Left renal pelvis (tissue), 4 donors: ENCODE measurements at regions not wholly inside any gene's neighbourhood (a gene's known extent, or its start where the extent isn't known, plus 50 kb on each side); places are given as distances from the start of the nearest gene placed in this dataset.

Experiments
- DNase-seq, 4 donors: peaks; one replicate each; pipeline ENCODE4 v3.0.0-alpha.2; 2013; ENCODE audit warnings: low read depth in 4 of 4, low spot score in 3 of 4

DNA sequence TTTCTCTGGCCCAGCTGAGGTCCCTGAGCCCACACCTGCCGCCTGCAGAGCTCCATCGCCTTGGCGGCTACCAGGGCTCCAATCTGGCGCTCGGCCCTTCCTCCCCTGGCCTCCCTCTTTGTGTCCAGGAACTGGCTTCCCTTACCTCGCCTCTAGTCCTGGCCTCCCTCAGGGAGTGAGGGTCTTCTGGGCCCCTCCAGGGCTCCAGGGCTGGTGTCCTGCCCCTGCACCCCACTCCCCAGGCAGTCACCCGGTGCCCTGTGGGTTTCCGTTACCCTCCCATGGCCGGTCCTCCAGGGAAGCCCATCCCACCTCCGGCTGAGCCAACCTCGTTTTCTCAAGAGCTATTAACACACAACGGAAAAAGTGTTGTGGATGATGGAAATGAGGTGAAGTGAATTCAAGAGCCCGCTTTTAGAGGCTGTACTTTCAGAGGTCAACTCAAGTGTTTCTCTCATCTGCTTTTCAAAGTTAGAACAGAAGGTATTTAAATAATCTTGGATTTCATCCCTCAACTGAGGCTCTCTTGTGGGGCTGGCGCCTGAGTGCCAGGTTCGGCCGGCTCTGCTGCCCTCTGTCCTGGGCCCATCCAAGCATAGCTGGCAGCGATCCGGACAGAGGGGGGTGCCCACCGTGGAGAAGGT lies 131.9 kb downstream of the ASB1 start:
- DNase-seq = no peak

DNA sequence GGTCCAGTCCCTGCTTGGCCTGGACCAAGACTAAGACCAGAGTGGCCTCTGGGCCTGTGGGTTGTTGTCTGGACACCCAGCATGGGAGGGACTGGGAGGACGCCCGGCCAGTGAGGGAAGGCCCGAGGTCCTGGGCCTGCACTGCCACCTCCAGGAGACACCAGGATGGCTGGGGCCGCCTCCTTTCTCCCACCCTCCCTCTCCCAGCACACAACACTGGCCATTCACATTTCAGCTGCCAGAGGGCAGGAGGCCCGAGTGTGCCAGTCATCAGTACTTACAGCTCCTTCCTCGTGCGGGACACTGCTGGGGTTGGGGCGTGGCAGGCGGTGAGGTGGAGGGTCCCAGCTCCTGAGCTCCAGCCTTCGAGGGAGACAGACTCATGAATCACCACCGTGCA lies 133.5 kb downstream of the ASB1 start:
- DNase-seq = no peak

DNA sequence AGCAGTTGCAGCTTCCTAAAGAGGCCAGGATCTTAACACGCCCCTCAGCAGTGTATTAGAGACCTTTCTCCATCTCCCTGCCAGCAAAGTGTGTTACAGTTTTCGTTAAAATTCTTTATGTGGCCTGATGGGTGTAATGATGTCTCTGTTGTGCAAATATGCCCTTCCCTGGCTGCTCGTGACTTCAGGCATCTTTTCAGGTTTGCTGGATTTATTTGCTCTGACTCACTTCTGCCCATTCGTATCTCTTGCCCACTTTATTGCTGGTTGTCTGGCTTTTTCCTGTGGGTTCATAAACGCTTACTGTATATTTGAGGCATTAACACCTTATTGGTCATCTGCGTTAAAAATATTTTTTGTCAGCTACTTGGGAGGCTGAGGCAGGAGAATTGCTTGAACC lies 134.5 kb downstream of the ASB1 start:
- no peak for DNase-seq

DNA sequence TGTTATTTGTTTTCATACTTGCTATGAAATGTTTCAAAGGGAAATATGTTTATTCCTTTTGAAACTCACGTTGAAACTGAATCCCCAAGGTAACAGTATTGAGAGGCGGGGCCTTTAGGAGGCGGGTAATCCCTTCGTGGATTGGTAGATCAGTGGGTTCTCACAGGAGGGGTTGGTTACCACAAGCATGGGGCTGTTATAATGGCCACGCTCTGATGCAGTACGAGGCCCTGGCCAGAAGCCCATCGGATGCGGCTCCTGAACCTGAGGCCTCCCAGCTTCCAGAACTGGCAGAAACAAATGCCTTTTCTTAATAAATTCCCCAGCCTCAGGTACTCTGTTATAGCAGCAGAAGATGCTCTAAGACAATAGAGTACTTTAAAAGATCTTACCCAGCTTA lies 135.7 kb downstream of the ASB1 start:
- DNase-seq = no peak

DNA sequence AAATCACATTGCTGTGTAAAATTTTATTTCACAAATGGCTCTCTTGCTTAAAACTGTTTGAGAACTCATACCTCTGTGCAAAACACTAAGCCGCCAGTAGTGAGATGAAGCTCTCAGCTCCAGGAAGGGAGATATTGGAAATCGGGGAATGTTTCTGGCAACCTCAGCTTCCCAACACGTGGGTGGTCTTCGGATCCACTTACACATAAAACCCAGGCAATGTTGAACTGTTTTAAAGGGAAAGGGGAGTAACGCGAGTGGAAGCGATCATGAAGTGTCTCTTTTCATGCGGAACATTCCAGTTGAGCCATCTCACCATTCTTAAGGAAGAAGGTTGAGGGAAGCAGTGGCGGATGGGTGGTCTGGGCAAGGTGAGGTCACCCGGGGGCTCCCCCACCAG lies 136.8 kb downstream of the ASB1 start:
- DNase-seq = no peak

DNA sequence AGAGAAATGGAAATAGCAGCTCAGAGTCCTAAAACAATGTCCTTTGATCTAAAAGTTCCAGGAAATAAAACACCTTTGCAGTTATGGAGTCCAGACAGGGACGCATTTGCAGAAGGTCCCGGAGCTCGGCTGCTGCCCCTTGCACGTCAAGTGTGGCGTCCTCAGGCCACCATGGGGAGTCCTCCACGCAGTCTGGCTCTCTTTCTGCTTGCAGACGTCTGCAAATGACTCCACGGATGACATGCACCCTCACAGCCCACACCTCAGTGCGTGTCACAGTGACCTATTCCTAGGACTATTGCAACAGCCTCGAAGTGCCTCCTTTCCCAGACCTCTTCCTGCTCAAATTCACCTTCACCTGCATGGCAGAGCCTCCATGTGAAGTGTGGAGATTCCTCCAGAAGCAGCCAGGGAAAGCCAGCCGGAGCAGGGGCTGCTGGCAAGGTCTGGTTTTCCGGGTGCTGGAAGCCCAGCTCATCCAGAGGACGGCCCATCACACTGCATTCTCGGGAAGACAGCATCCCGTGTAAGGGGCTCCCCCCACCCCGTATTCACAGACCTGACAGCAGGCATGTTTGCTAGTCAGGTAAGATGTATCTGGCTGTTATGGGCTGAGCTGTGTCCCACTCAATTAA lies 137.7 kb downstream of the ASB1 start:
- no peak for DNase-seq

DNA sequence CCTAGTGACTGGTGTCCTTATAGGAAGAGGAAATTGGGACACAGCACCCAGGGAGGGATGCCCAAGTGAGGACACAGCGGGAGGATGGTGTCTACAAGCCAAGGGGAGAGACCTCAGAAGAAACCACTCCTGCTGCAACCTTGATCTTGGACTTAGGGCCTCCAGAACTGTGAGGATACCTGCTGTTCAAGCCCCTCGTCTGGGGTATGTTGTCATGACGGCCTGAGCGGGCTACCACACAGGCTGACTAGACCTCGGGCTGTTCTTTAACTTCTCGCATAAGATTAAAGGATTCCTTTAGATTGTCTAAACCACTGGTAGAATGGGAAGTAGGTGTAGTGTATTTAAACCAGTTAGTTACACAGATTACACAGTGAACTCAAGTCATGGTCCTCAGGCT lies 138.3 kb downstream of the ASB1 start:
- no peak for DNase-seq

DNA sequence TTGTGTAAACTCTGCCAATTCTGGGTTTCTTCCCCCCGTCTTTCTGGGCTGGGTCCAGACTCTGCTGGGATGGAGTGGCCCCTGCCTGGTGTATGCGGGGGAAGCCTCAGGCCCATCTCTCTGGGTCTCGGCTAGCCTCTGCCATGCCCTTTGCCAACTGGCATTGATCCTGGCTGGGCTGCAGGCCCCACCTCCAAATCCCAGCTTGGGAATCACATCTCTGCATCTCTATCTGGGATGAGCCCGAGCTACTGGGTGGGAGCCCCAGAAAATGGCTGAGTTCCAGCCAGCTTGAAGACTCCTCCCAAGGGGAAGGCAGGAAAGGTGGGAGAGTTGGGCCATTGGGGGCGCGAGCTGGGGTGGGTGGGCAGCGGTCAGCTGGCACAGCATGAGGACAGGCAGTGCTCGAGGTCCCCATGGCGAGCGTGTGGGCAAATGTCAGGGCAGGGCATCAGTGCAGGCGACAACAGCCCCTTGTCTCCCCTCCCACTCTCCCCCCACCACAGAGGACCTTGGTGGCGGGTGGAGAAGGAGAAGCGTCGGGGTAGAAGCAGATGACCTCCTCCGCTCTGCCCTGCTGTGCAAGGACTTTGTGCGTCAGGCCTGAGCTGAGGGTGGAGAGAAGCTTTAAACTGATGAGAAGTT lies 139.4 kb downstream of the ASB1 start:
- DNase-seq = no peak

DNA sequence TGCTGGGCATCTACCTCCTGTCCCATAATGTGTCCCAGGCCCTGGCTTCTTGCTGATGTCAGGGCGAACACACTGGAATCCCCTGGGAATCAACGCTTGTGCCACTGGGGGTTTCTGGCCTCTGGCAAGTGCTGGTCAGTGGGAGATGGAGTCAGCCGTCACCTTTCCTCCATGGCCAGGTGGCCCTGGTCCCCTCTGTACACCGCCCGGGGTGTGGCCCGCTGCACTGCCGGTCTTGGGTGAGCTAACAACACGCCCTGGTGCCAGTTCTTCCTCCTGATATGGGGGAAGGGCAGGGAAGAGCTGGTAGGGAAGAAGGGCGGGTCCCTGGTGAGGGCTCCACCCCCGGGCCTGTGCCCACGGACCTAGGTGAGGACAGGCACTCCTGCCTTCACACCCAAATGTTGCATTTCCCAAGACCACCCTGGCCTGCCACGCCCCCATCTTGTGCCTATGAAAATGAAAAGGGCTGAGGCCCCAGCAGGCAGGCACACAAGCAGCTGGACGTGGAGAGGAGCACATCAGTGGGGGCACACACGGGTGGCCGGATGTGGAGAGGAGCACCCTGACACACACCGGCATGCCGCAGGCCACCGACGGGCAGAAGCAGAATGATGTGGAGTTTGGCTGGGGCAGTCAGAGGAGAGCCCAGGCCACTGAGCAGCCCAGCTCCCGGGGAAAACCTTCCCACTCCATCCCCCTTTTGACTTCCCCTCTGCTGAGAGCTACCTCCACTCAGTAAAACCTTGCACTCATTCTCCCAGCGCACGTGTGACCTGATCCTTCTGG lies 140.5 kb downstream of the ASB1 start:
- no peak for DNase-seq

DNA sequence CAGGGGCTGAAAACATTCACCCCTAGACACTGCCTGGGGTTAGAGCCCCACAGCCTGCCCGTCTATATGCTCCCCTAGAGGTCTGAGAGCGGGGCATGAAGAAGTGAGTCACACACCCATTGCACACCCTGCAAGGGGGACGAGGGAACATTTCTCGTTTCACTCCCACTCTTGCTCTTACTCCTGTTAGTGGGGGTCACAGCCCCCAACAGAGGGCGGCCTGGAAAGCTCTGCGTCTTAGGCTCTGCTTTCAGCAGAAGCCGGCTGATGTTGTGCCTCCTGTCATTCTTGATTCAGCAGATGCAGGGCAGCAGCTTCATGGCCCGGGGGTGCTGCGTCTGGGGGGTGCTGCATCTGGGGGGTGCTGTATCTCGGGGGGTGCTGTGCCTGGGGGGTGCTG lies 141.3 kb downstream of the ASB1 start:
- DNase-seq = no peak

DNA sequence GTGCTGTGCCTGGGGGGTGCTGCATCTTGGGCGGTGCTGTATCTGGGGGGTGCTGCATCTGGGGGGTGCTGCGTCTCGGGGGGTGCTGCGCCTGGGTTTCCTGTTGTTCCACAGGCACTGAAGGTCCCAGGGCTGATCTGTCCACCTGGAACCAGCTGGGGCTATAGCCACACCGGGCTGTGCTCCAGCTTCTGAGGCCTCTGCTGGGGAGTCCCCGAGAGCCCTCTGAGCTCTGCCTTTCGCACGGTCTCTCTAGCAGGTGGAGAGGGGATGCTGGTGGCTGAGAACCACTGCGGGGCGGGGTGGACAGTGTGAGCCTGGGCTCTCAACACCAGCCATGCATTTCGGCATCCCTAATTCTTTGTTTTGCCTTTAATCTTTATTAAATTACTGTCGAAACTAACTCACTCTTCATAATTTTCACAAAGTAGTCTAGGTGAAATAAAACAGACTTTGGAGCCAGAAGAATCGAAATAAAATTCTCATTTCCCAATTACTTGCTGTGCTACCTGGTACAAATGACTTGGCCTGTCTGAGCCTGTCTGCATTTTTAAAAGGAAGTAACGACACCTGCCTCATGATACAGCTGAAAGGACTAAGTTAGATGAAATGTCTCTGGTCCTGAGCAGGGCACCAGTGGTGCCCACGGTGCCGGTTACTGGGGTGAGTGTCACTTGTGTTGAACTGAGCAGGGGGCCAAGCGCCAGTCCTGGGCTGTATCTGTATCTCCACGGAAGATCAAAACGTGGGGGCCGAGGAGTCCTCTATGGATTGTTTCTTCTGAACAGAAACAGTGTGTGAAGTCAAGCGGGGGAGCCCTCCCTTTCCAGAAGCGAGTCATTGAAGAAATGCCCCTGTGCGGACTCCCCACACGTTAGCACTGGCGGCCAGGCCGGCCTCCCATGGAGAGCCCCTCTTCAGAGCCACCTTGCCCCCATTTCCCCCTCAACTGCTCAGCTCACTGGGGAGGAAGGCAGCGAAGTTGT lies 142.0 kb downstream of the ASB1 start:
- no peak for DNase-seq

DNA sequence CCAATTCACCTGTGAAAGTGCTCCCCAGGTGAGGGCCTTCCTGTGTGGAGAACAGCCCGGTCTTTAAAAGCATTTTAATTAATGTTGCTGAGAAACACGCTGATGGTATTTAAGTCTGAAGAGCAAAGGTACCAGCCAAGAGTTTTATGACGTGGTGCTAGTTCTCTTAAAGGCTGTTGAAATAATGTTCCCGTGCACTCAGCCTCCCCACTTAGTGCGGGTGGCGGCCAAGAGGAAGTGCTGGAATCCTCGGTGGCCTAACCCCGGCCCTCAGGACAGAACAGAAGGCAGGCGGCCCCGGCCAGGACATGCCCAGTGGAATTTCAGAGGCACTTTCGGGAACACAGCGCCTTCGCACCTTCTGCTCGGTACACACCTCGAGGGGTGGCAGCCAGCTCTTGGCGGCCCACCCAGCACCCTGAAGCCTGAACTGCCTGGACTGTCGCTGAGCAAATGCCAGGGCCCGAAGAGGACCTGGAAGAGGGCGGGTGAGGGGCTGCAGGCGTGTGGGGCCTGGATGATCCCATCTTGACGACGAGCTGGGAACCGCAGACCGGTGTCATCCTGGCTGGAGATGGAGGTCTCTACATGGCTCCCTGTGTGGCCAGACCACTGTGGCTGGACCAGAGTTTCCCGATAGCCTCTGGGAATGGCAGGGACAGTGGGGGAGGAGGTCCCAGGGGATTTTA lies 142.9 kb downstream of the ASB1 start:
- DNase-seq = no peak

DNA sequence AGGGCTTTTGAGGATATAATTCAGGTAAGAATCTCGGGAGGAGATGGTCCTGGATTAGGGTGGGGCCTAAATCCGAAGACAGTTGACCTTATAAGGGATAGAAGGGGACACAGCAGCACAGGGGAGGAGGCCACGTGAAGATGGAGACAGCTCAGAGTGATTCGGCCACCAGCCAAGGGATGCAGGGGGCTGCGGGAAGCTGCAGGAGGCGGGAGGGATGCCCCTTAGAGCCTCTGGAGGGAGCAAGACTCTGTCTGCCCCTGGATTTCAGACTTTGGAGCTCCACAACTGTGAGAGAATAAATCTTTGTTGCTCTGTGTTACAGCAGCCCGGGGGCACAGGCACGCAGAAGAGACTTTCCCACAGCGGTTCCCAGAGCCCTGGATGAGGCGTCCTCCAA lies 143.7 kb downstream of the ASB1 start:
- DNase-seq = no peak

DNA sequence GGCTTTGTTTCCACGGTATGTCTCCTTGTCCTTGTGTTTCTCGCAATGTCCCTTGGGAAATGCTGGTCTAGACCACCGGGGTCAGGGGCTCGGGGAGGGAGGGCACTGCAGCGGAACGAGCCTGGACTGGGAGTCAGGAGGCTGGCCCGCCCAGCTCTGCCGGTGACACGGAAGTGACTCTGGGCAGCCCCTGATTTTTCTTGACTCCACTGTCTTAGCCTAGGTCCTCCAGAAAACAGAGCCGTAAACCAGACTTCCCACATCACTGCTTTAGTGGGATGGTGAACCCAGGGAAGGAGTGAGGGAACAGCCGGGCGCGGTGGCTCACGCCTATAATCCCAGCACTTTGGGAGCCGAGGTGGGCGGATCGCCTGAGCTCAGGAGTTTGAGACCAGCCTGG lies 144.2 kb downstream of the ASB1 start:
- DNase-seq = no peak

DNA sequence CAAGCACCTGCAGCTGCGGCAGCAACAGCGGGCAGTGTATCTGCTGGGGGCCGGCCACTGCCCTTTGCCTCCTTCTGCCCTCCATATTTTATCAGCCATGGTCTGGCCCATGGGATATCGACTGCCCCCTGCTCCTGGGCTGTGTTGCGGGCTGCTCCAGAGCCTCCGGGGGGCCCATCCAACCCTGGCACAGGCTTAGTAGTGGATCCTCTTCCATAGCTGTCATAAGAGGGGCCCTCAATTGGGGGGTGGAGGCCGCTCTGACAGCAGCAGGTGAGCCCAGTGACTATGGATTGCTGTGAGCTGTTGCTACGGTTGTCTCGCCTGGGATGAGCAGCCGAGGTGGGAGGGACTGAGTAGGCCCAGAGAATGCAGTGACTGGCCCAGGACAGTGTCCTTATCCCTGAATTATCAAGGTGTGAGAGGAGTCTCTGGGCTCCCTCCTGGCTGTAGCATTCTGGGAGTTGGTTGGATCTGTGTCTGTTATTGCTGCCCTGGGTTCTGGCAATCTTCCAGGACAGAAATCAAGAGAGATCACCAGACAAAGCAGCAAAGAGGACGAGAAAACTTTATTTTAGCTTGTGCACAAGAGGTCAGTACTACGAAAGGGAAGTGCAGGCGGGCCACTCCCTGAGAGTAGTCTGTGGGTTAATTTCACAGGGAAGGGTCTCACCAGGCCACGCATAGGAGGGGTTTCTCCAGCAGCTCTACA lies 145.1 kb downstream of the ASB1 start:
- DNase-seq = no peak

DNA sequence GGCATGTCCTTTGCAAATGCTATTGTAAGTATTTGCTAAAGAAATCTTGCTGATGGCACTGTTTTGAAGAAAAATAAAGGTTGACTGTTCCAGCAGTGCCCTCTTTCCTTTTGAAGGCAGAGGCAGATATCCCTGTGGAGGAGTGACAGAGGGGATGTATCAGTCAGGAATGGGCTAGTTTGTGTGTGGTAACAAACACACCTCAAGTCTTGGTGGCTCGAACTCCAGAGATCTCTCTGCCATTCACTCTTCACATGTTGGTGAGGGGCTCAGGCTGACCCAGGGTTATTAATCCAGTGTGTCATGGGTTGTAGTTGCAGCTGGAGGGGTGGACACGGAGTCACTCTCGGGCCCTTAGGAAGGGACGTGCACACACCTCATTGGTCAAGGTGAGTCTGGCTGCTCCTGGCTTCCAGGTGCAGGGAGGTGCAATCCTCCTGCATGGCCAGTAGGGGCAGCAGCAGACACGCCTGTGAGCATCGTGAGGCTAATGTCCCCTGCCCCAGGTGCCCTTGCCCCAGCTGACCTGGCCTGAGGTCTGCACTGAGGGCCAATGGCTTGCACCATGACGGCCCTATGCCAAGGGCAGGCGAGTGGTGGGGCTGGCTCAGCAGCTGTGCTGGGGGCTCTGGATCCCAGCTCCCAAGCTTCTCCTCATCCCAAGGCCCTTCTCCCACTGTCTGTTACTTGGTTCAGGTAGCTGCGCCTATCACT lies 146.5 kb downstream of the ASB1 start:
- DNase-seq = no peak

DNA sequence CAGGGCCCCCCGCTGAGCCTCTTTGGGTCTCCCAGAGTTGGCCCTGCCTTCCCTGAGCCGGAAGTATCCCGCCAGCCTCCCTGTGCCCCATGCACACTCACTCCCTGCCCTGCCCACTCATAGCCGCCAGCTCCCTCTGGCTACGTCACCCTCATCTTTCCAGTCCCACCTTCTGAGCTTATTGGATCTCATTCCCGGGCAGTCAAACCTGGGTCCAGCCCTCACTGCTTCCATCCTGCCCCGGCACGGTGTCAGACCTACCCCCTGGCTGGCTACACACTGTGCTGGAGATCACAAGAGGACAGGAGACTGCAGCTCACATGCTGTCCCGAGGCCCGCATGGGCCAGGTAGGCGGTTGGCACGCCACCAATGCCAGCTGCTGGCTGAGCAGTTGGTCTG lies 147.2 kb downstream of the ASB1 start:
- no peak for DNase-seq

DNA sequence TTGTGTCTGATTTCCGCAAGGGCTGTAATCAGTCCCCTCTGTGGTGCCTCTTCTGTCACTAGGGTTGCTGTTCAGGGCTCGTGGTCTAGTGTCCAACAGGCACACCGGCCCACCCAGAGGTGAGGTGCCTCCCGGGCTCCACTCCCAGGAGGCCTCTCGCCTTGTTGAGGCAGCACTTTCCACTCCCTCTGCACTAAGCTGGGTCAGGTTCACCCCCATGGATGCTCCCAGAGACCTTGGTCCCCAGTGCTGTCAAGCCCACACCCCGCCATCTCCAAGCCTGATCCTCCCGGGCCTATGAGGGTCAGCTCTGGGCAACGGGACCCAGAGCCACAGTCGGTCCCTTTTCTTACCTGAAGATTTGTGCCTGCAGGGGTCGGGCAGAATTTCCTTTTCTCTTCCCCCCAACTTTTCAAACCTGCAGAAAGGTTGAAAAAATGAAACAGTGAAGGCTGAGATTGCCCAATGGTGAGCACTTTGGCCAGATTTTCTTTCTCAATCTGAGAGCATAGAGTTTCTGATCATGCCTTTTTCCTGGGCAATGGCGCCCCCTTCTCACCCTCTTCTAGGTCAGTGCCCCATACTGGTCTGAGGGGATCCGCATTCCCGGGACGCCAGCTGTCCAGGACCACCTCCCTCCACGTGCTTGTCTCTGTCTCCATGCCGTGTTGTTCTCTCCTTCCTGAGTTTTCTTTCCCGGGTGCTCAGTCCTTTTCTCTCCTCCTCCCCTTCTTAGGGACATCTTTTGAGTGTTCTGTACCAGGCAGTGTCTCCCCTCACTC lies 148.0 kb downstream of the ASB1 start:
- no peak for DNase-seq
